H1 (cell line): ENCODE measurements at regions not wholly inside any gene's neighbourhood (a gene's known extent, or its start where the extent isn't known, plus 50 kb on each side); places are given as distances from the start of the nearest gene placed in this dataset.
"Not testable (repeated sequence)": the region's sequence is repeated elsewhere in the genome, so short reads cannot be mapped to it uniquely, and the experiment has no call there.

Experiments
- CTCF ChIA-PET: fragments of 300-600 bp; sonication (Branson Sonifier 250); formaldehyde crosslinking; loops from one replicate; lab custom pipeline; 2021; ENCODE audit not compliant: partially characterized antibody; lab: Charles Lee
- POLR2A ChIA-PET: fragments of 300-600 bp; sonication (Branson Sonifier 250); formaldehyde crosslinking; loops from one replicate; lab custom pipeline; 2021; ENCODE audit warnings: inconsistent platforms; ENCODE audit not compliant: partially characterized antibody; lab: Charles Lee
- DNase-seq, 2 experiments: peaks; one replicate each; pipeline versions ENCODE4 v3.0.0 to v3.0.0-alpha.2; 2010 to 2022; ENCODE audit warnings: low spot score in 2 of 2, low read depth in 1 of 2, mixed read lengths in 1 of 2
- FAIRE-seq: peaks from 2 replicates; lab custom pipeline; 2011; peaks lifted over from hg19 to GRCh38; lab: Jason Lieb, UNC
- H2AFZ ChIP-seq: 2 replicates; pipeline ENCODE4 v1.8.1; 2012; ENCODE audit warnings: low read length, inconsistent platforms
- H2AK5ac ChIP-seq: 2 replicates; pipeline ENCODE4 v1.6.1; 2013; ENCODE audit warnings: low read depth, low read length
- H2BK120ac ChIP-seq: replicated peaks from 2 replicates; pipeline ENCODE3; 2013; ENCODE audit warnings: low read depth, low read length, inconsistent platforms
- H2BK12ac ChIP-seq: 2 replicates; pipeline ENCODE4 v1.6.1; 2013; ENCODE audit warnings: low read depth, low read length
- H2BK15ac ChIP-seq: 2 replicates; pipeline ENCODE4 v1.6.1; 2013; ENCODE audit warnings: low read length
- H2BK20ac ChIP-seq: 2 replicates; pipeline ENCODE4 v1.6.1; 2013; ENCODE audit warnings: low read length
- H2BK5ac ChIP-seq: 2 replicates; pipeline ENCODE4 v1.6.1; 2013; ENCODE audit warnings: low read depth, low read length
- H3K14ac ChIP-seq: 2 replicates; pipeline ENCODE4 v1.6.1; 2013; ENCODE audit warnings: inconsistent platforms; ENCODE audit not compliant: insufficient read length
- H3K18ac ChIP-seq: 2 replicates; pipeline ENCODE4 v1.6.1; 2013; ENCODE audit warnings: low read length; ENCODE audit errors: extremely low read depth
- H3K23ac ChIP-seq: 2 replicates; pipeline ENCODE4 v1.6.1; 2013; ENCODE audit warnings: inconsistent platforms; ENCODE audit not compliant: insufficient read length
- H3K23me2 ChIP-seq: 2 replicates; pipeline ENCODE4 v1.6.1; 2013; ENCODE audit warnings: low read depth, low read length
- H3K27ac ChIP-seq: 2 replicates; pipeline ENCODE4 v1.6.1; 2011; ENCODE audit warnings: low read depth, low read length, inconsistent platforms
- H3K27me3 ChIP-seq, 4 experiments: replicated peaks in 1 of 4; 1 replicate in 1 of 4; 2 replicates in 3 of 4; pipeline versions ENCODE4 v1.6.1 to v1.8.1; 2011 to 2013; ENCODE audit warnings: low read length in 3 of 4, mild to moderate bottlenecking in 3 of 4, inconsistent platforms in 2 of 4, mixed read lengths in 2 of 4, moderate library complexity in 1 of 4; ENCODE audit not compliant: control insufficient read depth in 3 of 4, insufficient read depth in 3 of 4; ENCODE audit errors: extremely low read depth in 1 of 4
- H3K36me3 ChIP-seq, 4 experiments: 2 replicates each; pipeline versions ENCODE4 v1.6.1 to v1.8.1; 2011 to 2013; ENCODE audit warnings: mild to moderate bottlenecking in 4 of 4, low read length in 3 of 4, moderate library complexity in 2 of 4, control low read depth in 1 of 4, inconsistent platforms in 1 of 4; ENCODE audit not compliant: insufficient read depth in 4 of 4, control insufficient read depth in 2 of 4
- H3K4ac ChIP-seq: replicated peaks from 2 replicates; pipeline ENCODE3; 2013; ENCODE audit warnings: low read length, low read depth, mixed read lengths, inconsistent platforms; ENCODE audit not compliant: insufficient read length
- H3K4me1 ChIP-seq, 4 experiments: replicated peaks in 1 of 4; 1 replicate in 1 of 4; 2 replicates in 3 of 4; pipeline versions ENCODE4 v1.6.1 to v1.8.1; 2011 to 2013; ENCODE audit warnings: low read length in 3 of 4, inconsistent platforms in 2 of 4, mixed read lengths in 1 of 4; ENCODE audit not compliant: insufficient read depth in 4 of 4, control insufficient read depth in 3 of 4
- H3K4me2 ChIP-seq, 2 experiments: 2 replicates each; pipeline versions ENCODE4 v1.6.1 to v1.8.1; 2011 to 2013; ENCODE audit warnings: low read depth in 2 of 2, low read length in 2 of 2, control low read depth in 1 of 2, inconsistent platforms in 1 of 2, mild to moderate bottlenecking in 1 of 2; ENCODE audit not compliant: insufficient read depth in 1 of 2
- H3K4me3 ChIP-seq, 4 experiments: fragments of 200-600, 300-600 bp in 1 of 4; sonication (generic), shearing (Covaris generic), sonication (Bioruptor Twin) in 1 of 4; 2 replicates each; pipeline versions ENCODE4 v1.5.1 to v1.8.1; 2011 to 2016; ENCODE audit warnings: low read length in 4 of 4, low read depth in 3 of 4, control low read depth in 2 of 4, inconsistent platforms in 2 of 4, mild to moderate bottlenecking in 2 of 4, mixed read lengths in 1 of 4, moderate library complexity in 1 of 4; ENCODE audit not compliant: insufficient read depth in 2 of 4; ENCODE audit errors: extremely low read depth in 1 of 4
- H3K56ac ChIP-seq: replicated peaks from 2 replicates; pipeline ENCODE3; 2013; ENCODE audit warnings: low read depth, mild to moderate bottlenecking, mixed read lengths, low read length, inconsistent platforms; ENCODE audit not compliant: insufficient read length
- H3K79me1 ChIP-seq: 2 replicates; pipeline ENCODE4 v1.6.1; 2013; ENCODE audit warnings: low read depth, low read length, control low read depth
- H3K79me2 ChIP-seq, 2 experiments: 2 replicates each; pipeline versions ENCODE4 v1.6.1 to v1.8.1; 2012 to 2013; ENCODE audit warnings: low read length in 2 of 2, mild to moderate bottlenecking in 2 of 2, inconsistent platforms in 1 of 2; ENCODE audit not compliant: insufficient read depth in 2 of 2, control insufficient read depth in 1 of 2
- H3K9ac ChIP-seq, 4 experiments: replicated peaks in 1 of 4; 1 replicate in 1 of 4; 2 replicates in 3 of 4; pipeline versions ENCODE4 v1.6.1 to v1.8.1; 2011 to 2013; ENCODE audit warnings: low read depth in 3 of 4, low read length in 3 of 4, control low read depth in 2 of 4, mild to moderate bottlenecking in 2 of 4, moderate library complexity in 2 of 4, inconsistent platforms in 1 of 4; ENCODE audit errors: extremely low read depth in 1 of 4
- H3K9me3 ChIP-seq, 2 experiments: 2 replicates each; pipeline versions ENCODE4 v1.6.1 to v1.8.1; 2012 to 2013; ENCODE audit warnings: mild to moderate bottlenecking in 2 of 2, moderate library complexity in 2 of 2, control low read depth in 1 of 2, inconsistent platforms in 1 of 2, low read depth in 1 of 2, low read length in 1 of 2, mixed read lengths in 1 of 2; ENCODE audit not compliant: insufficient read depth in 2 of 2
- H4K20me1 ChIP-seq, 2 experiments: replicated peaks in 1 of 2; 2 replicates each; pipeline versions ENCODE3 to v1.8.1; 2011 to 2013; ENCODE audit warnings: inconsistent platforms in 2 of 2, low read length in 2 of 2, mild to moderate bottlenecking in 1 of 2; ENCODE audit not compliant: insufficient read depth in 2 of 2, control insufficient read depth in 1 of 2
- H4K5ac ChIP-seq: 2 replicates; pipeline ENCODE4 v1.6.1; 2013; ENCODE audit warnings: low read length, low read depth, mixed read lengths, inconsistent platforms; ENCODE audit not compliant: insufficient read length
- H4K8ac ChIP-seq: 2 replicates; pipeline ENCODE4 v1.8.0; 2013; ENCODE audit warnings: mild to moderate bottlenecking, moderate library complexity, low read length, inconsistent platforms; ENCODE audit not compliant: insufficient read depth; ENCODE audit errors: extremely low read depth
- H4K91ac ChIP-seq: replicated peaks from 2 replicates; pipeline ENCODE3; 2013; ENCODE audit warnings: low read length, mixed read lengths, inconsistent platforms; ENCODE audit not compliant: insufficient read length
- BCL11A ChIP-seq, 2 experiments: IDR thresholded peaks; one replicate each; pipeline ENCODE4 v1.6.1; 2011; ENCODE audit warnings: low read depth in 2 of 2, low read length in 2 of 2, mild to moderate bottlenecking in 2 of 2
- EGR1 ChIP-seq: IDR thresholded peaks from 2 replicates; pipeline ENCODE4 v1.6.1; 2011; ENCODE audit warnings: low read depth, low read length, borderline replicate concordance
- JUN ChIP-seq: IDR thresholded peaks from 2 replicates; pipeline ENCODE4 v1.6.1; 2011; ENCODE audit warnings: low read depth, mild to moderate bottlenecking, improper control_type of control experiment, low read length
- SIRT6 ChIP-seq: IDR thresholded peaks from one replicate; pipeline ENCODE4 v1.7.1; 2012; ENCODE audit warnings: low read length, inconsistent platforms
- TEAD4 ChIP-seq: IDR thresholded peaks from 2 replicates; pipeline ENCODE4 v1.6.1; 2012; ENCODE audit warnings: low read depth, low read length, inconsistent platforms, mixed read lengths
- WGBS, 2 experiments: shearing (Covaris generic) in 1 of 2; methylation state at CpG; one replicate each; pipeline versions ENCODE4 v1.1.6 to v1.1.7; 2013 to 2015; ENCODE audit warnings: low lambda C conversion rate in 2 of 2, mixed read lengths in 2 of 2, inconsistent platforms in 1 of 2, low coverage in 1 of 2, missing lambda C conversion rate in 1 of 2; ENCODE audit not compliant: insufficient replicate concordance in 2 of 2, insufficient coverage in 1 of 2, insufficient read length in 1 of 2; ENCODE audit errors: extremely low coverage in 1 of 2, missing lambda C conversion rate in 1 of 2; 5-methylcytosine and 5-hydroxymethylcytosine counted together

GRCh38 chr5:159522841-159523240 lies 192.6 kb upstream of the IL12B start:
- DNase-seq = no peak

GRCh38 chr5:159524279-159524678 lies 194.0 kb upstream of the IL12B start:
- FAIRE-seq, H2BK15ac ChIP-seq, H3K4ac ChIP-seq, H4K20me1 ChIP-seq, H3K9ac ChIP-seq, H3K14ac ChIP-seq, H3K4me3 ChIP-seq, H3K4me2 ChIP-seq, H4K8ac ChIP-seq, H3K27me3 ChIP-seq, H3K23me2 ChIP-seq, H3K23ac ChIP-seq, H3K4me1 ChIP-seq, H3K18ac ChIP-seq, H3K79me2 ChIP-seq, H2BK12ac ChIP-seq, H2BK5ac ChIP-seq, DNase-seq, POLR2A ChIA-PET, H4K91ac ChIP-seq, H4K5ac ChIP-seq, H3K56ac ChIP-seq, H3K79me1 ChIP-seq, H2BK120ac ChIP-seq, H3K36me3 ChIP-seq, H3K9me3 ChIP-seq, H2BK20ac ChIP-seq, H2AK5ac ChIP-seq, H3K27ac ChIP-seq, H2AFZ ChIP-seq: not testable (repeated sequence)
- CTCF ChIA-PET = interaction anchor here (4.6 kb wide), 1 partner anchor 8 kb away, joined by 37 read pairs; no protein-coding TSS in a partner anchor
- 100% methylated on average over 2 of the region's 2 CpGs; no CpG with 5 or more reads in 1 of the 2 experiments for WGBS, 2 experiments

More at GRCh38 chr5:159522841-159523240, 192.6 kb upstream of the IL12B start:
- Histone ChIP-seq H3K27me3 (no peaks in the 10 kb centered on the region), H3K56ac (no peak overlapping the region), H3K9me3 (no peaks in the 10 kb centered on the region), H2BK12ac (no peak overlapping the region), H2BK5ac (no peak overlapping the region), H3K4me2 (no peak overlapping the region), H4K91ac (no peak overlapping the region), H2BK20ac (no peak overlapping the region), H3K79me1 (no peaks in the 10 kb centered on the region), H2AFZ (no peak overlapping the region), H3K27ac (no peak overlapping the region), H4K8ac (no peak overlapping the region), H3K36me3 (no peaks in the 10 kb centered on the region), H3K4me3 (no peak overlapping the region), H2BK120ac (no peak overlapping the region), H3K18ac (no peak overlapping the region), H3K9ac (no peak overlapping the region), H3K23ac (no peak overlapping the region), H3K79me2 (no peaks in the 10 kb centered on the region), H4K5ac (no peak overlapping the region), H3K4ac (no peak overlapping the region), H2AK5ac (no peak overlapping the region), H3K14ac (no peak overlapping the region), H2BK15ac (no peak overlapping the region), H4K20me1 (no peaks in the 10 kb centered on the region), H3K23me2 (no peaks in the 10 kb centered on the region), H3K4me1 (no peaks in the 10 kb centered on the region; a peak in 1 of 7 replicates)
- TF ChIP-seq JUN = no peak
- TF ChIP-seq SIRT6 = no peak
- no peak for TF ChIP-seq EGR1
- TF ChIP-seq TEAD4 = no peak
- no peak for TF ChIP-seq BCL11A (IDR thresholded peaks at IDR 0.05; ENCODE audit: low read depth in 2 of 2, low read length in 2 of 2)
- no peak for FAIRE-seq
- ChIA-PET POLR2A (no interaction called here), CTCF (no interaction called here)
- WGBS, 2 experiments = 83% methylated on average over 2 of the region's 2 CpGs; no CpG with 5 or more reads in 1 of the 2 experiments
